ENCODE measurements at regions not wholly inside any gene's neighbourhood (a gene's known extent, or its start where the extent isn't known, plus 50 kb on each side); places are given as distances from the start of the nearest gene placed in this dataset.

DNA sequence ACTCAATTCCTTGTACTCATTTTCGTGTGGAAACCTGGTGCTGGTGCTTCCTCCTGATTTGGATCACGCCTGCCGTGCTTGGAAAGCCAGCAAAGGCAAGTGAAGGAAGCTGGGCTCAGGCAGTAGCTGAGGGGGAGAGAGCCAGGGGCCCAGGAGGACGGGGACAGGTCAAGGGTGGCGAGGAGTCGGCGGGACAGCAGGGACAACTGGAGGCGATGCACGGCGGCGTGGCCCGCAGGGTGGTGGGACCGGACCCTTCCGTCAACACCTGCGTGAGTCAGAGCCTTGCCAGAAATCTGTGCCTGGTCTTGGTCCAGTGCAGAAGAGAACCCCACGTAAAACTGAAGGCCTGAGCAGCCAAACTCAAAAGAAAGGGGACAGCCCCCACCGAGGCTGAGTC lies 309.7 kb upstream of the SHH start:
- Histone ChIP-seq H2AFZ (ENCODE audit: low read depth, low read length) (no peak overlapping the region), H3K4me2 (ENCODE audit: insufficient read depth, low read length) (no peak overlapping the region), H3K27me3 (ENCODE audit: control insufficient read depth in 2 of 2, insufficient read depth in 2 of 2, low read length in 2 of 2) (no peaks in the 10 kb centered on the region), H3K9me3 (replicated peaks; ENCODE audit: control insufficient read depth, insufficient read depth, low read length) (peaks cover 2% of the 10 kb centered on the region), H3K79me2 (ENCODE audit: control insufficient read depth, insufficient read depth, low read length) (no peaks in the 10 kb centered on the region), H3K9ac (replicated peaks; ENCODE audit: extremely low read depth, insufficient read depth, low read length) (no peak overlapping the region), H3K4me3 (replicated peaks in 1 of 3; ENCODE audit: insufficient read depth in 1 of 3, low read depth in 1 of 3, low read length in 3 of 3) (no peak overlapping the region), H3K27ac (ENCODE audit: insufficient read depth, low read depth, low read length) (no peak overlapping the region), H4K20me1 (replicated peaks; ENCODE audit: control insufficient read depth, extremely low read depth, insufficient read depth, low read length) (no peaks in the 10 kb centered on the region), H3K9me1 (replicated peaks; ENCODE audit: control insufficient read depth, extremely low read depth, insufficient read depth, low read length) (no peaks in the 10 kb centered on the region), H3K36me3 (ENCODE audit: control insufficient read depth in 2 of 2, extremely low read depth in 1 of 2, insufficient read depth in 2 of 2, low read length in 2 of 2) (no peaks in the 10 kb centered on the region), H3K4me1 (ENCODE audit: control insufficient read depth, extremely low read depth, insufficient read depth, low read length) (no peaks in the 10 kb centered on the region)
- dilution Hi-C loops (cut with MboI; ENCODE audit: extremely low pct_ligation_motif_present, low sequenced_read_pairs) = no loop called here
- intact Hi-C loops (cut with micrococcal nuclease) = no loop called here
- POLR2A ChIA-PET = no interaction called here
- FAIRE-seq (no peak), DNase-seq (ENCODE audit: low read depth, low spot score) (no peak)
- CTCF ChIA-PET = no interaction called here
- no TSS peak for BruUV-seq (replicated peaks)
- no peak for TF ChIP-seq JUN (IDR thresholded peaks at IDR 0.05; ENCODE audit: borderline replicate concordance, insufficient read depth, insufficient read length, low read depth)
- no peak for TF ChIP-seq POLR2A (IDR thresholded peaks at IDR 0.05; ENCODE audit: low read depth, low read length)
- TF ChIP-seq EZH2 (IDR thresholded peaks at IDR 0.05; ENCODE audit: borderline replicate concordance, low read depth, low read length, severe bottlenecking) = no peak
- TF ChIP-seq POLR2AphosphoS5 (IDR thresholded peaks at IDR 0.05; ENCODE audit: insufficient read depth, low read depth, low read length) = no peak
- TF ChIP-seq CTCF (IDR thresholded peaks at IDR 0.05; ENCODE audit: extremely low read depth in 1 of 2, insufficient read depth in 1 of 2, low read depth in 1 of 2, low read length in 2 of 2) = no peak
- TF ChIP-seq MAX (IDR thresholded peaks at IDR 0.05; ENCODE audit: insufficient read depth, insufficient read length) = no peak

- no peak overlapping the region for H3K9ac ChIP-seq (replicated peaks; ENCODE audit: extremely low read depth, insufficient read depth, low read length)
- no peaks in the 10 kb centered on the region for H3K79me2 ChIP-seq (ENCODE audit: control insufficient read depth, insufficient read depth, low read length)
- no peaks in the 10 kb centered on the region for H3K9me1 ChIP-seq (replicated peaks; ENCODE audit: control insufficient read depth, extremely low read depth, insufficient read depth, low read length)
- DNase-seq (ENCODE audit: low read depth, low spot score) = no peak
- intact Hi-C loops (cut with micrococcal nuclease) = no loop called here
- no peak for FAIRE-seq
- BruUV-seq (replicated peaks) = no TSS peak
- no peak overlapping the region for H3K4me3 ChIP-seq (replicated peaks in 1 of 3; ENCODE audit: insufficient read depth in 1 of 3, low read depth in 1 of 3, low read length in 3 of 3)
- no peaks in the 10 kb centered on the region for H3K36me3 ChIP-seq (ENCODE audit: control insufficient read depth in 2 of 2, extremely low read depth in 1 of 2, insufficient read depth in 2 of 2, low read length in 2 of 2)
- TF ChIP-seq FOS (IDR thresholded peaks at IDR 0.05; ENCODE audit: borderline replicate concordance, insufficient read depth, low read length) (no peak), GATA2 (IDR thresholded peaks at IDR 0.05; ENCODE audit: insufficient read depth, insufficient read length, low read depth, low read length) (no peak), POLR2A (IDR thresholded peaks at IDR 0.05; ENCODE audit: low read depth, low read length) (no peak)
- H3K27me3 ChIP-seq (ENCODE audit: control insufficient read depth in 2 of 2, insufficient read depth in 2 of 2, low read length in 2 of 2) = no peaks in the 10 kb centered on the region
- POLR2A ChIA-PET = no interaction called here
- H3K27ac ChIP-seq (ENCODE audit: insufficient read depth, low read depth, low read length) = no peak overlapping the region
- no peaks in the 10 kb centered on the region for H3K4me1 ChIP-seq (ENCODE audit: control insufficient read depth, extremely low read depth, insufficient read depth, low read length)
- CTCF ChIA-PET = no interaction called here
- no peak overlapping the region for H2AFZ ChIP-seq (ENCODE audit: low read depth, low read length)
- dilution Hi-C loops (cut with MboI; ENCODE audit: extremely low pct_ligation_motif_present, low sequenced_read_pairs) = no loop called here
- no peak overlapping the region for H3K4me2 ChIP-seq (ENCODE audit: insufficient read depth, low read length)
- H3K9me3 ChIP-seq (replicated peaks; ENCODE audit: control insufficient read depth, insufficient read depth, low read length) = peaks cover 4% of the 10 kb centered on the region
- H4K20me1 ChIP-seq (replicated peaks; ENCODE audit: control insufficient read depth, extremely low read depth, insufficient read depth, low read length) = no peaks in the 10 kb centered on the region
Observed at GRCh38 chr7:156121434-156121833, 309.2 kb upstream of the SHH start.
